PC-9 (cell line): ENCODE measurements at regions not wholly inside any gene's neighbourhood (a gene's known extent, or its start where the extent isn't known, plus 50 kb on each side); places are given as distances from the start of the nearest gene placed in this dataset.

Experiments
- BruUV-seq: library from RNA; stranded (reverse); fragments of 400-500 nt; replicated peaks from 2 replicates; lab custom pipeline; 2021; lab: Mats Ljungman, UMichigan
- CTCF ChIA-PET: fragments of 300-600 bp; sonication (Branson Sonifier 250); formaldehyde crosslinking; loops from one replicate; lab custom pipeline; 2022; ENCODE audit warnings: antibody characterized with exemption; lab: Charles Lee
- POLR2A ChIA-PET: fragments of 300-600 bp; sonication (Branson Sonifier 250); formaldehyde crosslinking; loops from one replicate; lab custom pipeline; 2022; ENCODE audit warnings: antibody characterized with exemption; ENCODE audit not compliant: unreplicated experiment; lab: Charles Lee
- DNase-seq, 2 experiments: peaks; one replicate each; pipeline versions ENCODE4 v3.0.0 to v3.0.0-alpha.2; 2015 to 2022; ENCODE audit warnings: mixed read lengths in 1 of 2
- H2AFZ ChIP-seq: fragments of 200-600 bp; sonication (generic); 2 replicates; pipeline ENCODE4 v1.8.1; 2017; ENCODE audit warnings: antibody characterized with exemption
- H3F3A ChIP-seq: fragments of 200-600 bp; sonication (generic); 2 replicates; pipeline ENCODE4 v1.8.1; 2017; ENCODE audit warnings: antibody characterized with exemption, mild to moderate bottlenecking, low read depth; ENCODE audit not compliant: insufficient read depth
- H3K27ac ChIP-seq: fragments of 200-600 bp; sonication (generic); 2 replicates; pipeline ENCODE4 v1.6.1; 2016; ENCODE audit warnings: mixed run types
- H3K27me3 ChIP-seq: fragments of 200-600 bp; sonication (generic); 2 replicates; pipeline ENCODE4 v1.6.1; 2016; ENCODE audit warnings: low read depth, mixed run types; ENCODE audit not compliant: insufficient read depth
- H3K36me3 ChIP-seq: fragments of 200-600 bp; sonication (generic); 2 replicates; pipeline ENCODE4 v1.6.1; 2016; ENCODE audit warnings: low read depth, mixed run types
- H3K4me1 ChIP-seq: fragments of 200-600 bp; sonication (generic); replicated peaks from 2 replicates; pipeline ENCODE4 v1.6.1; 2016; ENCODE audit warnings: mixed run types; ENCODE audit not compliant: insufficient read depth
- H3K4me2 ChIP-seq: fragments of 200-600 bp; sonication (generic); 2 replicates; pipeline ENCODE4 v1.6.1; 2017; ENCODE audit warnings: mixed run types
- H3K4me3 ChIP-seq: fragments of 200-600 bp; sonication (generic); 2 replicates; pipeline ENCODE4 v1.6.1; 2016; ENCODE audit warnings: mixed run types
- H3K79me2 ChIP-seq: fragments of 200-600 bp; sonication (generic); 2 replicates; pipeline ENCODE4 v1.6.1; 2017; ENCODE audit warnings: low read depth, mixed run types
- H3K9me2 ChIP-seq: fragments of 200-600 bp; sonication (generic); 2 replicates; pipeline ENCODE4 v1.8.1; 2017; ENCODE audit warnings: mild to moderate bottlenecking; ENCODE audit not compliant: insufficient read depth
- H3K9me3 ChIP-seq: fragments of 200-600 bp; sonication (generic); 2 replicates; pipeline ENCODE4 v1.8.1; 2016; ENCODE audit warnings: low read depth; ENCODE audit not compliant: insufficient read depth
- H4K20me1 ChIP-seq: fragments of 200-600 bp; sonication (generic); 2 replicates; pipeline ENCODE4 v1.8.1; 2017; ENCODE audit not compliant: insufficient read depth
- EZH2 ChIP-seq: fragments of 200-600 bp; sonication (generic); IDR thresholded peaks from 2 replicates; pipeline ENCODE4 v1.8.0; 2017; ENCODE audit warnings: antibody characterized with exemption, low read depth
- intact Hi-C: fragments of 100-400 bp; cut with micrococcal nuclease; formaldehyde crosslinking; loops from one replicate; pipeline ENCODE4 v1.10.0; 2022; ENCODE audit not compliant: unreplicated experiment
- TF ChIP-seq, protein P1 (sequence below): fragments of 200-600 bp; sonication (generic); conservative IDR thresholded peaks from 2 replicates; pipeline ENCODE4 v1.6.1; 2017; ENCODE audit warnings: mixed run types, antibody characterized with exemption, mild to moderate bottlenecking, moderate library complexity

DNA sequence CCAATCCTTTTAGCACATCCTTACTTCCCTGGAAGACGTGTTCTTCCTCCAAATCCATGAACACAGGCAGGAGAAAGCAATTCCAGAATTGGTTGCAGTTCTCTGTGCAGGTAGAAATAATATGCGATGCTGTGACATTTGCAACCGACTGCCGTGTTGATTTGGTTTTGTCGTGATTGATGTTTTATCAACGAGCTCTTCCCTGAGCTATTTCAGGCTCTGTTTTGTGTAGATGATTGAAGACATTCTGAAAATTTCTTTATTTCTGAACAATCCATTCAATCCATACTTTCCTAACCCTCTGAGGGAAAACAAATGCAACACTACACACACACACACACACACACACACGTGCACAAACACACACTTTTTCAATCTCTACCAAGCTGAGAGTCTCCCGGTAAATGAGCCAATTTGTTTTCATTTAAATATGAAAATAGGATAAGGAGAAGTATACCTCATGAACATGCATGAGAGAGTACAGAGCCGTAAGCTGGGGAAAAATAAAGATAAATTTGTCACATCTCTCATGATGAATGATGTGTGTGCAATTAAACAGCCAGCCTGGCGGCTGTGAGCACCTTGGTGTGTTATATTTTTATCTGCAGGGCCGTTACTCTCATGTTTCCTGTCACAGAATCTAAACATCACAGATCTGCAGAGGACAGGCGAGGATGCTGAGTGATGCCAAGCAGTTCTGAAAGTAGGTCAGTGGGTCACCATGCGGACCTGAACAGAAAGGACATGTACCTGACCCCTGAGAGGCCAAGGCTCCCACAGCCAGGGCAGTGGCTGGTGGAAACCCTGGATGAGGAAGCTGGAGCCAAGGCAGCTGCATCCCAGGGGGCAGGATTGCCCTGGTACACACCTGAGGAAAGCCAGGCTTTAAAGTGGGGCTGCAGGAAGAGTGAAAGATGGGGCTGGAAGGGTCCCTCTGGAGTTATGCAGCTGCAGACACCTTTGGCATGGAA, 64.8 kb downstream of the PDCL3 start:
- Histone ChIP-seq H3K9me2 (no peaks in the 10 kb centered on the region), H3K4me3 (no peak overlapping the region), H3F3A (no peaks in the 10 kb centered on the region), H3K27ac (no peak overlapping the region), H3K27me3 (no peaks in the 10 kb centered on the region), H3K4me2 (no peak overlapping the region), H4K20me1 (no peaks in the 10 kb centered on the region), H3K79me2 (no peaks in the 10 kb centered on the region), H2AFZ (no peak overlapping the region), H3K36me3 (no peaks in the 10 kb centered on the region), H3K4me1 (peaks cover 7% of the 10 kb centered on the region; the same call in 1 of the 2 replicates), H3K9me3 (no peaks in the 10 kb centered on the region)
- ChIA-PET POLR2A (interaction anchor here (0.6 to 0.7 kb wide), 2 partner anchors 8 to 308 kb away, joined by 3 to 7 read pairs; no protein-coding TSS in a partner anchor), CTCF (interaction anchor here (0.6 kb wide), 1 partner anchor 695 kb away, joined by 17 read pairs; no protein-coding TSS in a partner anchor)
- BruUV-seq: no TSS peak
- intact Hi-C loops: no loop called here
- no peak for DNase-seq
- TF ChIP-seq EZH2: no peak
- TF ChIP-seq, protein P1, sequence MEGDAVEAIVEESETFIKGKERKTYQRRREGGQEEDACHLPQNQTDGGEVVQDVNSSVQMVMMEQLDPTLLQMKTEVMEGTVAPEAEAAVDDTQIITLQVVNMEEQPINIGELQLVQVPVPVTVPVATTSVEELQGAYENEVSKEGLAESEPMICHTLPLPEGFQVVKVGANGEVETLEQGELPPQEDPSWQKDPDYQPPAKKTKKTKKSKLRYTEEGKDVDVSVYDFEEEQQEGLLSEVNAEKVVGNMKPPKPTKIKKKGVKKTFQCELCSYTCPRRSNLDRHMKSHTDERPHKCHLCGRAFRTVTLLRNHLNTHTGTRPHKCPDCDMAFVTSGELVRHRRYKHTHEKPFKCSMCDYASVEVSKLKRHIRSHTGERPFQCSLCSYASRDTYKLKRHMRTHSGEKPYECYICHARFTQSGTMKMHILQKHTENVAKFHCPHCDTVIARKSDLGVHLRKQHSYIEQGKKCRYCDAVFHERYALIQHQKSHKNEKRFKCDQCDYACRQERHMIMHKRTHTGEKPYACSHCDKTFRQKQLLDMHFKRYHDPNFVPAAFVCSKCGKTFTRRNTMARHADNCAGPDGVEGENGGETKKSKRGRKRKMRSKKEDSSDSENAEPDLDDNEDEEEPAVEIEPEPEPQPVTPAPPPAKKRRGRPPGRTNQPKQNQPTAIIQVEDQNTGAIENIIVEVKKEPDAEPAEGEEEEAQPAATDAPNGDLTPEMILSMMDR: no peak

GRCh38 chr2:100628506-100628905, 65.7 kb downstream of the PDCL3 start:
- H3K27ac ChIP-seq: no peak overlapping the region

DNA sequence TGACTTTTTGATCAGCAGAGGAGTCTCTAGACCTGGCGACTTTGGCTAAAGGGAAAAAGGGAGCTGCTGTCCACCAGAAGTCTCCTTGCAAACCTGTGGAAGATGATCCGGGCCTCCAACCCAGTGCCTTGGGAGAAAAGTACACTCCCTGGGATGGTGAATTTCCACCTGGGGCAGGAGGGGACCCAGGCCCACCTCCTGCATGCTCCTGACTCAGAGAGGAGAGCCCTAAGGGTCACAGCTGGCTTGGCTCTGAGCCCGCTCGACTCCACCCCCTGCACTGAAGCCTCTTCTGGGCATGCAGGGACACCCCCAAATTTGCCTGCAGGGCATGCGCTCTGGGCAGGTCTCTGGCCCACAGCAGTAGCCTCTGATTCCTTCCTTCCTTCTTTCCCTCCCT, 66.5 kb downstream of the PDCL3 start:
- Histone ChIP-seq H3K9me3 (no peaks in the 10 kb centered on the region), H3K27ac (no peak overlapping the region), H3F3A (no peaks in the 10 kb centered on the region), H3K79me2 (no peaks in the 10 kb centered on the region), H3K4me3 (no peak overlapping the region), H3K9me2 (no peaks in the 10 kb centered on the region), H3K27me3 (no peaks in the 10 kb centered on the region), H3K36me3 (no peaks in the 10 kb centered on the region), H3K4me1 (peaks cover 7% of the 10 kb centered on the region; the same call in 1 of the 2 replicates), H3K4me2 (no peak overlapping the region), H2AFZ (no peak overlapping the region), H4K20me1 (no peaks in the 10 kb centered on the region)
- ChIA-PET CTCF (interaction anchor here (0.5 to 0.6 kb wide), 2 partner anchors 130 to 192 kb away, joined by 5 to 9 read pairs; no protein-coding TSS in a partner anchor), POLR2A (no interaction called here)
- no peak for TF ChIP-seq EZH2
- TF ChIP-seq, protein P1: no peak
- DNase-seq: no peak
- BruUV-seq: no TSS peak
- intact Hi-C loops: no loop called here

More at GRCh38 chr2:100628506-100628905, 65.7 kb downstream of the PDCL3 start:
- no peak for DNase-seq
- TF ChIP-seq, protein P1: no peak
- TF ChIP-seq EZH2: no peak
- Histone ChIP-seq H4K20me1 (no peaks in the 10 kb centered on the region), H3K27me3 (no peaks in the 10 kb centered on the region), H2AFZ (no peak overlapping the region), H3K9me2 (no peaks in the 10 kb centered on the region), H3K36me3 (no peaks in the 10 kb centered on the region), H3K9me3 (no peaks in the 10 kb centered on the region), H3F3A (no peaks in the 10 kb centered on the region), H3K79me2 (no peaks in the 10 kb centered on the region), H3K4me3 (no peak overlapping the region), H3K4me1 (peaks cover 7% of the 10 kb centered on the region; the same call in 1 of the 2 replicates), H3K4me2 (no peak overlapping the region)
- POLR2A ChIA-PET: no interaction called here
- CTCF ChIA-PET: no interaction called here
- no TSS peak for BruUV-seq
- intact Hi-C loops: no loop called here
